ENCODE measurements at regions not wholly inside any gene's neighbourhood (a gene's known extent, or its start where the extent isn't known, plus 50 kb on each side); places are given as distances from the start of the nearest gene placed in this dataset.
"Not testable (repeated sequence)": the region's sequence is repeated elsewhere in the genome, so short reads cannot be mapped to it uniquely, and the experiment has no call there.

GRCh38 chr9:29449306-29449705 lies 1876.0 kb upstream of the C9orf72 start:
- TF ChIP-seq, protein P1, sequence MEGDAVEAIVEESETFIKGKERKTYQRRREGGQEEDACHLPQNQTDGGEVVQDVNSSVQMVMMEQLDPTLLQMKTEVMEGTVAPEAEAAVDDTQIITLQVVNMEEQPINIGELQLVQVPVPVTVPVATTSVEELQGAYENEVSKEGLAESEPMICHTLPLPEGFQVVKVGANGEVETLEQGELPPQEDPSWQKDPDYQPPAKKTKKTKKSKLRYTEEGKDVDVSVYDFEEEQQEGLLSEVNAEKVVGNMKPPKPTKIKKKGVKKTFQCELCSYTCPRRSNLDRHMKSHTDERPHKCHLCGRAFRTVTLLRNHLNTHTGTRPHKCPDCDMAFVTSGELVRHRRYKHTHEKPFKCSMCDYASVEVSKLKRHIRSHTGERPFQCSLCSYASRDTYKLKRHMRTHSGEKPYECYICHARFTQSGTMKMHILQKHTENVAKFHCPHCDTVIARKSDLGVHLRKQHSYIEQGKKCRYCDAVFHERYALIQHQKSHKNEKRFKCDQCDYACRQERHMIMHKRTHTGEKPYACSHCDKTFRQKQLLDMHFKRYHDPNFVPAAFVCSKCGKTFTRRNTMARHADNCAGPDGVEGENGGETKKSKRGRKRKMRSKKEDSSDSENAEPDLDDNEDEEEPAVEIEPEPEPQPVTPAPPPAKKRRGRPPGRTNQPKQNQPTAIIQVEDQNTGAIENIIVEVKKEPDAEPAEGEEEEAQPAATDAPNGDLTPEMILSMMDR (IDR thresholded peaks at IDR 0.05), result no peak
- no peak overlapping the region for H3K27ac Mint-ChIP-seq
- ChIA-PET CTCF (no interaction called here), POLR2A (no interaction called here)
- peaks cover 2% of the 10 kb centered on the region for H3K36me3 Mint-ChIP-seq (ENCODE audit: low read depth)
- no peak for DNase-seq
- no peak overlapping the region for H3K4me3 Mint-ChIP-seq
- peaks cover 12% of the 10 kb centered on the region for H3K9me3 Mint-ChIP-seq
- H3K4me1 Mint-ChIP-seq (ENCODE audit: low read depth), result no peaks in the 10 kb centered on the region
- no peak for ATAC-seq
- intact Hi-C loops (cut with micrococcal nuclease), result no loop called here
- H3K27me3 Mint-ChIP-seq, result no peaks in the 10 kb centered on the region

GRCh38 chr9:29450343-29450875 lies 1877.1 kb upstream of the C9orf72 start:
- H3K27me3 Mint-ChIP-seq; POLR2A ChIA-PET; H3K27ac Mint-ChIP-seq; ATAC-seq; H3K4me1 Mint-ChIP-seq (ENCODE audit: low read depth); H3K36me3 Mint-ChIP-seq (ENCODE audit: low read depth); H3K4me3 Mint-ChIP-seq; intact Hi-C loops (cut with micrococcal nuclease); CTCF ChIA-PET; DNase-seq: not testable (repeated sequence)
- H3K9me3 Mint-ChIP-seq, result peaks cover 12% of the 10 kb centered on the region

GRCh38 chr9:29456940-29457339 lies 1883.7 kb upstream of the C9orf72 start:
- peaks cover 23% of the 10 kb centered on the region for H3K9me3 Mint-ChIP-seq
- no peak overlapping the region for H3K4me3 Mint-ChIP-seq
- TF ChIP-seq, protein P1 (IDR thresholded peaks at IDR 0.05), result no peak
- ChIA-PET CTCF (no interaction called here), POLR2A (no interaction called here)
- ATAC-seq (no peak), DNase-seq (no peak)
- no peaks in the 10 kb centered on the region for H3K36me3 Mint-ChIP-seq (ENCODE audit: low read depth)
- no peaks in the 10 kb centered on the region for H3K4me1 Mint-ChIP-seq (ENCODE audit: low read depth)
- no peak overlapping the region for H3K27ac Mint-ChIP-seq
- intact Hi-C loops (cut with micrococcal nuclease), result no loop called here
- H3K27me3 Mint-ChIP-seq, result no peaks in the 10 kb centered on the region

- ChIA-PET POLR2A (no interaction called here), CTCF (no interaction called here)
- TF ChIP-seq, protein P1 (IDR thresholded peaks at IDR 0.05), result no peak
- ATAC-seq, result no peak
- Mint-ChIP-seq H3K4me3 (no peak overlapping the region), H3K36me3 (ENCODE audit: low read depth) (no peaks in the 10 kb centered on the region), H3K27me3 (no peaks in the 10 kb centered on the region), H3K9me3 (peaks cover 7% of the 10 kb centered on the region), H3K27ac (no peak overlapping the region), H3K4me1 (ENCODE audit: low read depth) (no peaks in the 10 kb centered on the region)
- intact Hi-C loops (cut with micrococcal nuclease), result no loop called here
- no peak for DNase-seq
These were observed 1902.2 kb upstream of the C9orf72 start for GRCh38 chr9:29475471-29475870.

- H3K36me3 Mint-ChIP-seq (ENCODE audit: low read depth), result no peaks in the 10 kb centered on the region
- ChIA-PET CTCF (no interaction called here), POLR2A (no interaction called here)
- H3K27me3 Mint-ChIP-seq, result no peaks in the 10 kb centered on the region
- TF ChIP-seq, protein P1 (IDR thresholded peaks at IDR 0.05), result no peak
- intact Hi-C loops (cut with micrococcal nuclease), result no loop called here
- DNase-seq (no peak), ATAC-seq (no peak)
- no peak overlapping the region for H3K4me3 Mint-ChIP-seq
- H3K9me3 Mint-ChIP-seq, result peaks cover 5% of the 10 kb centered on the region
- H3K4me1 Mint-ChIP-seq (ENCODE audit: low read depth), result no peaks in the 10 kb centered on the region
- no peak overlapping the region for H3K27ac Mint-ChIP-seq
These were observed 1938.4 kb upstream of the C9orf72 start for GRCh38 chr9:29511680-29512079.

DNA sequence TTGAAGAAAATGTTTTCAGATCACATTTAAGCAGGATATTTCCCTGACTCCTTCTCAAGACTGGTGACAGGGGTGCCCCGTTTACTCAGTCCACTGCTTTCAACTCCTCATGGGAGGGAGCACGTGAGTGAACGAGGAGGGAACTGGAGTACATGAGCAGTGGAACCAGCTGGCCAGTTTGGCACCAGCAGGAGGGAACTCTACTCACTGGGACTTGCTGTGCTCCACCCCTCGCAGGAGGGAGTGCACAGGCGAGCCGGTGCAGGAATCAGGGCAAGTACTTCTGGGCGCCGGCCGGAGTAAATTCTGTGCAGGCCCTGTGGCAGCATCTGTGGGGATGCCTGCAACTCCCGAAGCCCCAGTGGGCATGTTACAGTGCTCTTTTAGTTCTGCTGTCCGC lies 1941.1 kb upstream of the C9orf72 start:
- no peaks in the 10 kb centered on the region for H3K27me3 Mint-ChIP-seq
- ChIA-PET POLR2A (no interaction called here), CTCF (no interaction called here)
- intact Hi-C loops (cut with micrococcal nuclease), result no loop called here
- ATAC-seq (no peak), DNase-seq (no peak)
- H3K4me1 Mint-ChIP-seq (ENCODE audit: low read depth), result no peaks in the 10 kb centered on the region
- no peak overlapping the region for H3K4me3 Mint-ChIP-seq
- peaks cover 5% of the 10 kb centered on the region for H3K9me3 Mint-ChIP-seq
- no peaks in the 10 kb centered on the region for H3K36me3 Mint-ChIP-seq (ENCODE audit: low read depth)
- TF ChIP-seq, protein P1 (IDR thresholded peaks at IDR 0.05), result no peak
- H3K27ac Mint-ChIP-seq, result no peak overlapping the region
